Right lobe of liver (tissue), 6 donors: ENCODE measurements at regions not wholly inside any gene's neighbourhood (a gene's known extent, or its start where the extent isn't known, plus 50 kb on each side); places are given as distances from the start of the nearest gene placed in this dataset.
"Not testable (repeated sequence)": the region's sequence is repeated elsewhere in the genome, so short reads cannot be mapped to it uniquely, and the experiment has no call there.

Experiments used
- ATAC-seq, 4 donors: fragments of 200-7000 bp; cut with Tn5 transposase; one replicate each; pipeline ENCODE4 v1.9.1; 2020; ENCODE audit warnings: mild to moderate bottlenecking in 4 of 4, moderate library complexity in 4 of 4
- DNase-seq, 3 donors: peaks; one replicate each; pipeline ENCODE4 v3.0.0-alpha.2; 2020
- H3K27ac ChIP-seq, 3 donors: fragments of 200-600 bp; one replicate each; pipeline ENCODE4 v1.8.0; 2022
- H3K27me3 ChIP-seq, 2 donors: fragments of 200-600 bp; one replicate each; pipeline ENCODE4 v1.8.0; 2022
- H3K36me3 ChIP-seq, 4 donors: fragments of 200-600 bp; sonication (generic) in 1 of 4; one replicate each; pipeline versions ENCODE4 v1.5.1 to v1.8.0; 2017 to 2022; ENCODE audit warnings: control low read depth in 1 of 4
- H3K4me1 ChIP-seq, 4 donors: fragments of 200-600 bp; sonication (generic) in 1 of 4; one replicate each; pipeline versions ENCODE4 v1.5.1 to v1.8.0; 2017 to 2022; ENCODE audit warnings: control low read depth in 1 of 4
- H3K4me3 ChIP-seq, 3 donors: fragments of 200-600 bp; one replicate each; pipeline ENCODE4 v1.8.0; 2022
- H3K9me3 ChIP-seq, 4 donors: fragments of 200-600 bp; sonication (generic) in 1 of 4; one replicate each; pipeline versions ENCODE4 v1.5.1 to v1.8.0; 2017 to 2022; ENCODE audit warnings: control low read depth in 1 of 4
- POLR2A ChIP-seq: fragments of 450-650 bp; IDR thresholded peaks from one replicate; pipeline ENCODE4 v1.6.1; 2017; ENCODE audit warnings: antibody characterized with exemption, mild to moderate bottlenecking
- WGBS: methylation state at CpG from one replicate; pipeline ENCODE4 v1.1.6; 2018; ENCODE audit warnings: low coverage, low lambda C conversion rate; ENCODE audit not compliant: insufficient coverage; ENCODE audit errors: missing lambda C conversion rate; 5-methylcytosine and 5-hydroxymethylcytosine counted together
- intact Hi-C, 2 donors: fragments of 100-400 bp; cut with DNase I; formaldehyde crosslinking; loops; one replicate each; pipeline versions ENCODE4 v1.11.2 to v1.14.1; 2022
- TF ChIP-seq, protein P1 (sequence below), 4 donors: fragments of 200-600 bp in 3 of 4; fragments of 450-650 bp in 1 of 4; IDR thresholded peaks; one replicate each; pipeline versions ENCODE4 v1.5.1 to v1.8.0; 2016 to 2022; ENCODE audit warnings: antibody characterized with exemption in 4 of 4, mild to moderate bottlenecking in 2 of 4
- donor health status: DM: no; HTN: yes; CAD: no.
- donor health status: DM: no; HTN: no; CAD: no.
- donor health status: DM: no; HTN: no; CAD: no.
- donor health status: DM: no; HTN: yes; CAD: no.
- donor health status: DM: no; HTN: yes; CAD: no.

DNA sequence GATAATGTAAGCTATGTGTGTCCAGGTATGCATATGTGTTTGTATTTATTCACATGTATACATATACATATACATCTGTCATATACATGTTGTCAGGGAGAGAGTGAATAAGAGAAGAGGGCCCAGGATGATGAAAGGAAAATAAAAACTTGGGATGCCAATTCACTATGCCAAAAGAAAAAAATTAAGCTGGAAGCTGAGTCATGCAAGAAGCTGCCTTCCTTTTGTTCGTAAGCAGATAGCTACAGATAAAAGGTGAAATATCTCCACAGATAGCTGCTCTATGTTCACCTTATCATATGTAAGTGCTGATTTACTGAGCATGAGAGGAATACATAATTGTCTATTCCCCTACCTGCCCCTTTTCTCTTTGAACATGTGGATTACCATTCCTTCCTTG lies 579.9 kb downstream of the EPM2A start:
- Histone ChIP-seq H3K4me1 (no peaks in the 10 kb centered on the region), H3K4me3 (no peak overlapping the region), H3K27me3 (no peaks in the 10 kb centered on the region), H3K27ac (no peak overlapping the region), H3K9me3 (no peaks in the 10 kb centered on the region), H3K36me3 (no peaks in the 10 kb centered on the region)
- 78% methylated on average over 1 of the region's 1 CpG for WGBS
- DNase-seq, result no peak
- intact Hi-C loops, result no loop called here
- ATAC-seq, result no peak
- TF ChIP-seq POLR2A, result no peak
- TF ChIP-seq, protein P1, sequence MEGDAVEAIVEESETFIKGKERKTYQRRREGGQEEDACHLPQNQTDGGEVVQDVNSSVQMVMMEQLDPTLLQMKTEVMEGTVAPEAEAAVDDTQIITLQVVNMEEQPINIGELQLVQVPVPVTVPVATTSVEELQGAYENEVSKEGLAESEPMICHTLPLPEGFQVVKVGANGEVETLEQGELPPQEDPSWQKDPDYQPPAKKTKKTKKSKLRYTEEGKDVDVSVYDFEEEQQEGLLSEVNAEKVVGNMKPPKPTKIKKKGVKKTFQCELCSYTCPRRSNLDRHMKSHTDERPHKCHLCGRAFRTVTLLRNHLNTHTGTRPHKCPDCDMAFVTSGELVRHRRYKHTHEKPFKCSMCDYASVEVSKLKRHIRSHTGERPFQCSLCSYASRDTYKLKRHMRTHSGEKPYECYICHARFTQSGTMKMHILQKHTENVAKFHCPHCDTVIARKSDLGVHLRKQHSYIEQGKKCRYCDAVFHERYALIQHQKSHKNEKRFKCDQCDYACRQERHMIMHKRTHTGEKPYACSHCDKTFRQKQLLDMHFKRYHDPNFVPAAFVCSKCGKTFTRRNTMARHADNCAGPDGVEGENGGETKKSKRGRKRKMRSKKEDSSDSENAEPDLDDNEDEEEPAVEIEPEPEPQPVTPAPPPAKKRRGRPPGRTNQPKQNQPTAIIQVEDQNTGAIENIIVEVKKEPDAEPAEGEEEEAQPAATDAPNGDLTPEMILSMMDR (IDR thresholded peaks at IDR 0.05), result no peak

DNA sequence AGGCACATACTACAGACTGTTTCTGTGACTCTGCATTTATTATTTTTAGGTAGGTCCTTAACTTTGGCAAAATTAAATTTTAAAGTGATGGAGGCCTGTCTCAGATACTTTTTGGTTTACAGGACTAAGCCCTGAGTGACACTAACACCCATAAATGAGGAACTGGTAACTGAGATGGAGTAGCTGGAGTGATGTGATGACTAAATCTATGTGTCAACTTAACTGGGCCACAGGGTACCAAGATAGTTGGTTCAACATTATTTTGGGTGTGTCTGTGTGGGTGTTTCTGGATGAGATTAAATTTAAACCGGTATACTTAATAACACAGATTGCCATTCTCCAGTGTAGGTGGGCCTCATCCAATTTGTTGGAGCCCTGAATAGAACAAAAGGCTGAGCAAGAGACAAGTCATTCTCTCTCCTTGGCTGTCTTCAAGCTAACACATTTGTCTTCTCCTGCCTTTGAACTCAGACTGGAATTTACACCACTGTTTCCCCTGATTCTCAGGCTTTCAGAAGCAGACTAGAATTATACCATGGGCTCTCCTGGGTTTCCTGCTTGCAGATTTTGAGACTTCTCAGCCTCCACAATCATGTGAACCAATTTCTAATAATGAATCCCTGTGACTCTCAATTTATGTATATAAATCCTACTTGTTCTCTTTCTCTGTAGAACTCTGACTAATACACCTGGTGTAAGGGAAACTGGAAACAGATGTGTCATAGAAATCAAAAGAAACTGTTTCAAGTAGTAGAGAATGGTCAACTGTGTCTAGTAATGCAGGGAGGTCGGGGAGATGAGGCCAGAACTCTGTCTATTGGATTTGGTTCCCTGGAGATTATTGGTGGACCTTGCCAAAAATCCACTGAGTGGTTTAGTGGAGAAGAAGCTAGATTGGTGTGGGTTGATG lies 579.2 kb downstream of the EPM2A start:
- DNase-seq (no peak), ATAC-seq (no peak)
- TF ChIP-seq, protein P1 (IDR thresholded peaks at IDR 0.05), result no peak
- TF ChIP-seq POLR2A, result no peak
- WGBS, result 69% methylated on average over 2 of the region's 2 CpGs
- H3K4me1 ChIP-seq, result no peaks in the 10 kb centered on the region
- H3K27me3 ChIP-seq, result no peaks in the 10 kb centered on the region
- intact Hi-C loops, result no loop called here
- no peaks in the 10 kb centered on the region for H3K36me3 ChIP-seq
- H3K9me3 ChIP-seq, result no peaks in the 10 kb centered on the region
- H3K27ac ChIP-seq, result no peak overlapping the region
- H3K4me3 ChIP-seq, result no peak overlapping the region

DNA sequence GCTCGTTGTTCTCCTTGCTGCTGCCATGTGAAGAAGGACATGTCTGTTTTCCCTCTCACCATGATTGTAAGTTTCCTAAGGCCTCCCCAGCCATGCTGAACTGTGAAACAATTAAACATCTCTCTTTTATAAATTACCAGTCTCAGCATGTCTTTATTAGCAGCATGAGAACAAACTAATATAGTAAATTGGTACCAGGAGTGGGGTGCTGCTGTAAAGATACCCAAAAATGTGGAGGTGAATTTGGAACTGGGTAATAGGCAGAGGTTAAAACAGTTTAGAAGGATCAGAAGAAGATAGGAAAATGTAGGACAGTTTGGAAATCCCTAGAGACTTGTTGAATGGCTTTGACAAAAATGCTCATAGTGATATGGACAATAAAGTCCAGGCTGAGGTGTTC lies 576.7 kb downstream of the EPM2A start:
- 50% methylated on average over 1 of the region's 1 CpG for WGBS
- H3K9me3 ChIP-seq, H3K27me3 ChIP-seq, H3K27ac ChIP-seq, H3K4me1 ChIP-seq, H3K36me3 ChIP-seq, intact Hi-C loops, H3K4me3 ChIP-seq, ATAC-seq, DNase-seq: not testable (repeated sequence)

DNA sequence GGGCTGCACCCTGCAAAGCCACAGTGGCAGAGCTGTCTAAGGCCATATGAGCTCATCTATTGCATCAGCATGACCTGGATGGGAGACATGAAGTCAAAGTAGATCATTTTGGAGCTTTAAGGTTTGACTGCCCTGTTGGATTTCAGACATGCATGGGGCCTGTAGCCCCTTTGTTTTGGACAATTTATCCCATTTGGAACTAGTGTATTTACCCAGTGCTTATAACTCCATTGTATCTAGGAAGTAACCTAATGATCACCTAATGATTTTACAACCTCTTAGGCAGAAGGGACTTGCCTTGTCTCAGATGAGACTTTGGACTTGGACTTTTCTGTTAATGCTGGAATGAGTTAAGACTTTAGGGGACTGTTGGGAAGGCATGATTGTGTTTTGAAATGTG lies 575.4 kb downstream of the EPM2A start:
- intact Hi-C loops, result no loop called here
- no peak for ATAC-seq
- TF ChIP-seq, protein P1 (IDR thresholded peaks at IDR 0.05), result no peak
- no peak for TF ChIP-seq POLR2A

DNA sequence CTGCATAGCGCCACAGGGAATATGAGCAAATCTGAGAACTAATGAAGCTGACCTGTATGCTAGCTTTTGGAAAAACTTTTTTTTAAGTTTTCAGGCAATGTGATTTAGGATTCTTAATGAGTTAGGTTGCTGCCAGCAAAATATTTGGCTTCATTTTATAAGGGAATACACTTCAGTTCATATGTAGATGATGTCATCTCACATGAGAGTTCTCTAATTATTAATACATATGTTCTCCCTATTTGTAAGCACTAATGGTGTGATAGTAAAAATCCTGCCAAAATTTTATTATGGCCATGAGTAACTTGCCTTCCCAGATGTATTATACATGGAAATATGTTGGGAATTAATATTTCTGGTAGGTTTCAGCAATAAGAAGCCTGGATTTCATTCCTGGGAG lies 573.8 kb downstream of the EPM2A start:
- TF ChIP-seq POLR2A, result no peak
- no peak for DNase-seq
- 100% methylated on average over 1 of the region's 1 CpG for WGBS
- H3K27ac ChIP-seq, result no peak overlapping the region
- H3K4me3 ChIP-seq, result no peak overlapping the region
- no peaks in the 10 kb centered on the region for H3K27me3 ChIP-seq
- H3K36me3 ChIP-seq, result no peaks in the 10 kb centered on the region
- H3K4me1 ChIP-seq, result no peaks in the 10 kb centered on the region
- no peak for ATAC-seq
- H3K9me3 ChIP-seq, result no peaks in the 10 kb centered on the region
- intact Hi-C loops, result no loop called here

More for the DNA sequence above, 575.4 kb downstream of the EPM2A start:
- no peaks in the 10 kb centered on the region for H3K9me3 ChIP-seq
- no peaks in the 10 kb centered on the region for H3K36me3 ChIP-seq
- DNase-seq, result no peak
- H3K4me3 ChIP-seq, result no peak overlapping the region
- H3K27ac ChIP-seq, result no peak overlapping the region
- no peaks in the 10 kb centered on the region for H3K4me1 ChIP-seq
- no peaks in the 10 kb centered on the region for H3K27me3 ChIP-seq
